Small intestine (tissue), 7 donors: ENCODE measurements at regions not wholly inside any gene's neighbourhood (a gene's known extent, or its start where the extent isn't known, plus 50 kb on each side); places are given as distances from the start of the nearest gene placed in this dataset.

ENCODE experiments used
- DNase-seq, 2 donors: peaks; one replicate each; pipeline versions ENCODE4 v3.0.0 to v3.0.0-alpha.2; 2013
- FAIRE-seq: peaks from 2 replicates; lab custom pipeline; 2012; peaks lifted over from hg19 to GRCh38; lab: Jason Lieb, UNC
- H3K27ac ChIP-seq, 3 donors: one replicate each; pipeline ENCODE4 v1.5.1; 2013; ENCODE audit warnings: low read length in 2 of 3, mild to moderate bottlenecking in 2 of 3, control low read depth in 1 of 3, inconsistent platforms in 1 of 3, low read depth in 1 of 3, moderate library complexity in 1 of 3
- H3K27me3 ChIP-seq, 3 donors: one replicate each; pipeline ENCODE4 v1.6.1; 2013; ENCODE audit warnings: low read length in 3 of 3, inconsistent platforms in 1 of 3; ENCODE audit not compliant: control insufficient read depth in 3 of 3, insufficient read depth in 3 of 3
- H3K36me3 ChIP-seq, 3 donors: one replicate each; pipeline ENCODE4 v1.6.1; 2013; ENCODE audit warnings: low read length in 3 of 3, inconsistent platforms in 1 of 3, low read depth in 1 of 3, mild to moderate bottlenecking in 1 of 3, moderate library complexity in 1 of 3; ENCODE audit not compliant: control insufficient read depth in 3 of 3, insufficient read depth in 2 of 3
- H3K4me1 ChIP-seq, 3 donors: one replicate each; pipeline ENCODE4 v1.6.1; 2013; ENCODE audit warnings: low read length in 2 of 3, inconsistent platforms in 1 of 3, low read depth in 1 of 3, mild to moderate bottlenecking in 1 of 3, moderate library complexity in 1 of 3; ENCODE audit not compliant: control insufficient read depth in 3 of 3, insufficient read depth in 2 of 3
- H3K4me3 ChIP-seq, 3 donors: one replicate each; pipeline ENCODE4 v1.5.1; 2013; ENCODE audit warnings: low read length in 3 of 3, control low read depth in 1 of 3, inconsistent platforms in 1 of 3, low read depth in 1 of 3, mild to moderate bottlenecking in 1 of 3, moderate library complexity in 1 of 3
- H3K9me3 ChIP-seq, 2 donors: one replicate each; pipeline ENCODE4 v1.6.1; 2013; ENCODE audit warnings: low read depth in 1 of 2, low read length in 1 of 2; ENCODE audit not compliant: control insufficient read depth in 2 of 2, insufficient read depth in 1 of 2
- WGBS, 3 donors: extraction: QIAGEN DNeasy Blood & Tissue Kit; methylation state at CpG; one replicate each; pipeline ENCODE4 v1.1.7; 2013; 5-methylcytosine and 5-hydroxymethylcytosine counted together
- donor health status: healthy with polysubstance abuse.
- donor health status: control.
- donor health status: control.
- donor health status: Bipolar disorder and iron deficiency.
- donor health status: healthy.

DNA sequence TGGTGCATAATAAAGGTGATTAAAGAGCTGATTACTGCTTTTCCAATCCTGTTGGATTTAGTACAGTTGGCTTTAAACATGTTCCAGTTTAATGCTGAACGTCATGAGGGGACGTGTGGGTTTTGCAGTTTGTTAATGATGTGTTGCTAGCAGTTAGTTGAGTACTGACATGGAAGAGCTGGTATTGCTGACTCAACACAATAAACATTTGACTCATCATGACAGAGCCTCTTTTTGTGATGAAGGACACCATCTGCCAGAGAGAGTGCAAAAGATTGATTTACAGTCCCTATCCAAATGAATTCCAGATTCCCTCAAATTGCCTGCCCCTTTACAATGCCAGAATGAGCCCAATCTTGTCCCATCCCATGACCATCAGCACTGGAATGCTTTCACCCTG, 346.2 kb upstream of the PRICKLE1 start:
- Histone ChIP-seq H3K27ac (no peak overlapping the region), H3K4me3 (no peak overlapping the region), H3K4me1 (no peaks in the 10 kb centered on the region), H3K9me3 (no peaks in the 10 kb centered on the region), H3K36me3 (no peaks in the 10 kb centered on the region), H3K27me3 (peaks cover 0 to 2% (median 0%) of the 10 kb centered on the region in 3 donors)
- DNase-seq (no peak), FAIRE-seq (no peak)
- 64 to 70% (median 70%) methylated on average over 2 of the region's 2 CpGs for WGBS, 3 donors

DNA sequence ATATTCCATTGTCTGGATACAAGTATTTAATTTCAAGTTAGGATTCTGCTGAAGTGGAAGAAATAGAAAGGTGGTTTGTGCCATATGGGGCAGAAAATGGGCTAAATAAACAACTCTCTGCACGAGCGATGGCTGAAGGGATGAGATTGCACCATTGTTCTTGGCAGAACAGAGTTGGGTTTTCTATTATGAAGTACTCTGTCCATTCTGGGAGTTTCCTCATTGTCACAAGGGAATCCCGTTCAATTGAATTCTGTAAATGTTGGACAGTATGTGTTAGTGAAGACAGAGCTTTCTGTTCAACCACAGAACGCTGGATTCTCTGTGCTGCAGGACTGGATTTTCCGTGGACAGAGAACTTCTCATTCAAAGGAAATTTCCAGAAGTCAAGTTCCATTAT, 345.5 kb upstream of the PRICKLE1 start:
- WGBS, 3 donors = 79 to 84% (median 80%) methylated on average over 5 of the region's 5 CpGs
- no peaks in the 10 kb centered on the region for H3K9me3 ChIP-seq
- DNase-seq (no peak), FAIRE-seq (no peak)
- H3K27ac ChIP-seq = no peak overlapping the region
- H3K36me3 ChIP-seq = no peaks in the 10 kb centered on the region
- no peak overlapping the region for H3K4me3 ChIP-seq
- H3K4me1 ChIP-seq = no peaks in the 10 kb centered on the region
- H3K27me3 ChIP-seq = peaks cover 0 to 2% (median 0%) of the 10 kb centered on the region in 3 donors

DNA sequence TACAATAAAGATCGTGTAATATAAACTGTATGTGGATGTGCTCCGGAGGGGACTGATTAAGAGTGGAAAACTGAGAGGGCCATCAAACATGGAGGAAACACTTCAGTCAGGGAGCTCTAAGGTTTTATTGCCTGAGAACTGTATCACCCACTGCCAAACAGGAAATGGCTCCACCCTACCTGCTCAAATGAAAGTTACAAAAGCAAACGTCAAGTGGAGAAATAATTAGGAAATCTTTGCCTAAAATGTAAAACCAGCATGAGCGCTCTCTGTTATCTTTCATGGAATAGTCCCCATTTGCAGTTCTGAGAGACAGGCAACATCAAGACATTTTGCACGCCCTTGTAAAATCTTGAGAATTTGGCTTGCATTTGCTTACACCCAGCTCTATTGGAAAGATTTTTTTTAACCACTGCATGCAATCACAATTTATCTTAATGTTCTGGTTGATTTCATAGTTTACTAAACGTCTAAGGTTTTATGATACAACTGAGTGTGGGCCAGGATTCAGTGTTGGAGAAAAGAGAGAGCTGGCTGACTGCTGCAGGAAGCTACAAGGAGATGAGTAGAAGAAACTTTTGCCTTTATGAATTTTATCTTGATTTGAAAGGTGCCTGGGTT, 344.0 kb upstream of the PRICKLE1 start:
- DNase-seq (no peak), FAIRE-seq (no peak)
- Histone ChIP-seq H3K27ac (no peak overlapping the region), H3K9me3 (no peaks in the 10 kb centered on the region), H3K27me3 (peaks cover 0 to 2% (median 0%) of the 10 kb centered on the region in 3 donors), H3K4me3 (no peak overlapping the region), H3K36me3 (no peaks in the 10 kb centered on the region), H3K4me1 (no peaks in the 10 kb centered on the region)
- 56 to 67% (median 64%) methylated on average over 6 of the region's 6 CpGs for WGBS, 3 donors

GRCh38 chr12:42932936-42933335, 343.4 kb upstream of the PRICKLE1 start:
- no peaks in the 10 kb centered on the region for H3K36me3 ChIP-seq
- WGBS, 3 donors = 65 to 71% (median 69%) methylated on average over 5 of the region's 5 CpGs
- H3K4me1 ChIP-seq = no peaks in the 10 kb centered on the region
- no peaks in the 10 kb centered on the region for H3K9me3 ChIP-seq
- no peak overlapping the region for H3K27ac ChIP-seq
- no peak for FAIRE-seq
- no peak overlapping the region for H3K4me3 ChIP-seq
- DNase-seq = no peak
- peaks cover 0 to 2% (median 0%) of the 10 kb centered on the region in 3 donors for H3K27me3 ChIP-seq

GRCh38 chr12:42926232-42926631, 336.7 kb upstream of the PRICKLE1 start:
- H3K36me3 ChIP-seq = no peaks in the 10 kb centered on the region
- FAIRE-seq (no peak), DNase-seq (no peak)
- no peak overlapping the region for H3K27ac ChIP-seq
- no peaks in the 10 kb centered on the region for H3K9me3 ChIP-seq
- no peak overlapping the region for H3K4me3 ChIP-seq
- peaks cover 0 to 7% (median 0%) of the 10 kb centered on the region in 3 donors for H3K4me1 ChIP-seq
- no peaks in the 10 kb centered on the region for H3K27me3 ChIP-seq

GRCh38 chr12:42924482-42924881, 334.9 kb upstream of the PRICKLE1 start:
- no peak overlapping the region for H3K27ac ChIP-seq
- DNase-seq (no peak), FAIRE-seq (no peak)
- WGBS, 3 donors = 71 to 100% (median 92%) methylated on average over 1 of the region's 1 CpG
- peaks cover 0 to 7% (median 0%) of the 10 kb centered on the region in 3 donors for H3K4me1 ChIP-seq
- no peaks in the 10 kb centered on the region for H3K9me3 ChIP-seq
- no peaks in the 10 kb centered on the region for H3K36me3 ChIP-seq
- H3K4me3 ChIP-seq = no peak overlapping the region
- no peaks in the 10 kb centered on the region for H3K27me3 ChIP-seq

DNA sequence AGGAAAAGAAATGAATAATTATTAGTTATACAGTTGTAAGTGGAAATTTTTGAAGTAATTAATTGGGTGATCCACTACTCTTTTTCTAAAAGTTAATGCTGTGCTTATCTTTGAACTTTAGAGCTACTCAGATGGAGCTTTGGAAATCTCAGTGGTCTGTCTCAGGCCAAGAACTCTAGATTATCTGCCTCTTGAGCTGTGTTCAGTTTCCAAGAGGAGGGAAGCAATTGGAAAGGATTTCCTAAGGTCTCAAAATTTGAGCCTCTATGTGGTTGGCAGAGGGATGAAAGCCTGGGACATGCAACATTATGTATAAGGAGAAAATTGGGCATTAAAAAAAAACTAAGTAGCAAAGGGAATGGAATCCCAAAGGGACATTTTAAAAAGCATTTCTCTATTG, 334.0 kb upstream of the PRICKLE1 start:
- no peak overlapping the region for H3K27ac ChIP-seq
- DNase-seq = no peak
- peaks cover 0 to 7% (median 0%) of the 10 kb centered on the region in 3 donors for H3K4me1 ChIP-seq
- no peaks in the 10 kb centered on the region for H3K27me3 ChIP-seq
- no peaks in the 10 kb centered on the region for H3K9me3 ChIP-seq
- no peak for FAIRE-seq
- no peaks in the 10 kb centered on the region for H3K36me3 ChIP-seq
- H3K4me3 ChIP-seq = no peak overlapping the region

DNA sequence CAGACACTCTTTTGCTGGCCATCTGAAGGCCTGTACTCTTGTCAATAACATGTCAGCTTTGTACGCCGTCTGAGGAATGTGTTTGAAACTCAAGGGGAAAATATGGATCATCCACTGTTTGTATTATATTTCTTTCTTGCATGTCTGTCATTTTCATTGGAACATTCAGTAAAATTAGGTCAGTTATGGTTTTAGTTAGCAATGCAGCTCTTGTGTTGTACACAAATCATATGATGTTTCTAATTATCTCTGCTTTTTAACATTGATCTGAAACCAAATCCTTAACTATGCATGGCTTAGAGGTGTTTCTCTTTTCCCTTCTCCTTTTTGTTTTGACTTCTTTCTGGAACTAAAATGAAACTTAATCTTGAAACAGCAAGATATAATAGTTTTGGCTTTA, 333.6 kb upstream of the PRICKLE1 start:
- no peak overlapping the region for H3K27ac ChIP-seq
- H3K9me3 ChIP-seq = no peaks in the 10 kb centered on the region
- DNase-seq (no peak), FAIRE-seq (no peak)
- H3K4me1 ChIP-seq = peaks cover 0 to 7% (median 0%) of the 10 kb centered on the region in 3 donors
- WGBS, 3 donors = 77 to 87% (median 79%) methylated on average over 2 of the region's 2 CpGs
- H3K27me3 ChIP-seq = no peaks in the 10 kb centered on the region
- no peaks in the 10 kb centered on the region for H3K36me3 ChIP-seq
- no peak overlapping the region for H3K4me3 ChIP-seq

GRCh38 chr12:42922505-42922850, 332.9 kb upstream of the PRICKLE1 start:
- Histone ChIP-seq H3K27me3 (no peaks in the 10 kb centered on the region), H3K9me3 (no peaks in the 10 kb centered on the region), H3K27ac (no peak overlapping the region), H3K4me3 (no peak overlapping the region), H3K4me1 (peaks cover 0 to 7% (median 0%) of the 10 kb centered on the region in 3 donors), H3K36me3 (no peaks in the 10 kb centered on the region)
- WGBS, 3 donors = 16 to 43% (median 34%) methylated on average over 3 of the region's 3 CpGs
- FAIRE-seq (no peak), DNase-seq (no peak)
